CD8-positive, alpha-beta memory T cell (primary cell): ENCODE measurements at regions not wholly inside any gene's neighbourhood (a gene's known extent, or its start where the extent isn't known, plus 50 kb on each side); places are given as distances from the start of the nearest gene placed in this dataset.

Source experiments
- CTCF ChIA-PET: fragments of 350-600 bp; sonication (Branson Sonifier 250); formaldehyde crosslinking; loops from one replicate; lab custom pipeline; 2021; ENCODE audit warnings: antibody characterized with exemption; lab: Charles Lee
- POLR2A ChIA-PET: fragments of 350-600 bp; sonication (Branson Sonifier 250); formaldehyde crosslinking; loops from one replicate; lab custom pipeline; 2021; ENCODE audit warnings: antibody characterized with exemption; lab: Charles Lee
- DNase-seq, 5 donors: peaks; one replicate each; pipeline versions ENCODE4 v3.0.0 to v3.0.0-alpha.2; 2020 to 2022; ENCODE audit warnings: mixed read lengths in 1 of 5
- H3K27ac ChIP-seq: one replicate; pipeline ENCODE4 v1.7.0; 2013; ENCODE audit warnings: low read depth, mild to moderate bottlenecking, low read length, moderate library complexity
- H3K27me3 ChIP-seq: 2 replicates; pipeline ENCODE4 v1.7.0; 2013; ENCODE audit warnings: low read length, mild to moderate bottlenecking; ENCODE audit not compliant: insufficient read depth, poor library complexity, severe bottlenecking
- H3K36me3 ChIP-seq: 2 replicates; pipeline ENCODE4 v1.7.0; 2013; ENCODE audit warnings: mild to moderate bottlenecking, low read length, moderate library complexity; ENCODE audit not compliant: insufficient read depth
- H3K4me1 ChIP-seq: 2 replicates; pipeline ENCODE4 v1.7.0; 2013; ENCODE audit warnings: mild to moderate bottlenecking, low read length, moderate library complexity; ENCODE audit not compliant: insufficient read depth
- H3K4me3 ChIP-seq: 2 replicates; pipeline ENCODE4 v1.7.0; 2013; ENCODE audit warnings: mild to moderate bottlenecking, low read length
- H3K9me3 ChIP-seq: 2 replicates; pipeline ENCODE4 v1.7.0; 2013; ENCODE audit warnings: mild to moderate bottlenecking, low read length
- H3K27ac Mint-ChIP-seq, 8 donors: one replicate each; pipeline ENCODE4 v1.8.0; 2020 to 2021; ENCODE audit warnings: mixed read lengths in 8 of 8, mild to moderate bottlenecking in 6 of 8, inconsistent platforms in 3 of 8, moderate library complexity in 3 of 8
- H3K27me3 Mint-ChIP-seq, 2 donors: one replicate each; pipeline ENCODE4 v1.8.0; 2020 to 2021; ENCODE audit warnings: mixed read lengths in 2 of 2, mild to moderate bottlenecking in 1 of 2, moderate library complexity in 1 of 2
- H3K36me3 Mint-ChIP-seq, 3 donors: one replicate each; pipeline ENCODE4 v1.8.0; 2020 to 2021; ENCODE audit warnings: mixed read lengths in 3 of 3, inconsistent platforms in 1 of 3, mild to moderate bottlenecking in 1 of 3
- H3K4me1 Mint-ChIP-seq, 3 donors: one replicate each; pipeline ENCODE4 v1.8.0; 2020 to 2021; ENCODE audit warnings: mixed read lengths in 3 of 3, inconsistent platforms in 1 of 3, mild to moderate bottlenecking in 1 of 3
- H3K4me3 Mint-ChIP-seq, 7 donors: one replicate each; pipeline ENCODE4 v1.8.0; 2020 to 2021; ENCODE audit warnings: mixed read lengths in 7 of 7, mild to moderate bottlenecking in 6 of 7, moderate library complexity in 4 of 7, inconsistent platforms in 2 of 7
- H3K9me3 Mint-ChIP-seq, 5 donors: one replicate each; pipeline ENCODE4 v1.8.0; 2020 to 2022; ENCODE audit warnings: mixed read lengths in 5 of 5, mild to moderate bottlenecking in 3 of 5, moderate library complexity in 2 of 5, inconsistent platforms in 1 of 5

DNA sequence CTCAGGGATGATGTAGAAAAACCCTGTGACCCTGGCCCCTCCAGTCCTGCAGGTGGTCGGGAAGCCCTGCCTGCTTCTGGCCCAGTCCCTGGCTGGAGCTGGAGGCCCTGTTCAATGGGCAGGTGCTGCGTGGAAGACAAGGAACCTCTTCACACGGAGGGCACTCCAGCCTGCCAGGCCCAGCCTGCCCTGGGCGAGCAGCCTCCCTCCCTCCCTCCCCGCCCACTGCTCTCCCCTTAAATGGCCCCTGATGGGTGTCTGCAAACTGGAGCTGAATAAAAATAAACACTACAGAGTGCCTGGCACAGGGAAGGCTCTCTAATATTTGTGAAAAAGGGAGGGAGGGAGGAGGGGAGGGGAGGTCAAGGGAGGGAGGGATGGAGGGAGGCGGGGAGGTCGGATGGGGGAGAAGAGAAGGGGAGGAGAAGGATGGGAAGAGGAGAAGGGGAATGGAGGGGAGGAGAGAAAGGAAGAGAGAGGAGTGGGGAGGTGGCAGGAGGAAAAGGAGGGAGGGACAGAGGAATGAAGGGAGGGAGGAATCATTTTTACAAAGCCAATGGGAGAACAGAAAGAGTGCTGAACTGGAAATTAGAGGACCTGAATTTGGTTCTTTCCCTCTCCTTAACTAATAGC is 222.8 kb upstream of the TNRC6C start:
- Mint-ChIP-seq H3K27me3 (peaks cover 14 to 32% of the 10 kb centered on the region in 2 donors), H3K36me3 (peaks cover 0 to 15% (median 0%) of the 10 kb centered on the region in 3 donors), H3K4me3 (no peak overlapping the region), H3K4me1 (no peaks in the 10 kb centered on the region), H3K9me3 (peaks cover 10 to 16% (median 13%) of the 10 kb centered on the region in 5 donors), H3K27ac (peak overlapping the region in 1 of 8 donors; percentile 54)
- no peaks in the 10 kb centered on the region for H3K36me3 ChIP-seq
- no peak overlapping the region for H3K27ac ChIP-seq
- ChIA-PET POLR2A (no interaction called here), CTCF (interaction anchor here (1.1 kb wide), 1 partner anchor 11 kb away, joined by 3 read pairs; no protein-coding TSS in a partner anchor)
- no peak overlapping the region for H3K4me3 ChIP-seq
- H3K27me3 ChIP-seq: peaks cover 5% of the 10 kb centered on the region
- DNase-seq: no peak
- no peaks in the 10 kb centered on the region for H3K4me1 ChIP-seq
- H3K9me3 ChIP-seq: no peaks in the 10 kb centered on the region

- Histone ChIP-seq H3K27me3 (peaks cover 5% of the 10 kb centered on the region), H3K36me3 (no peaks in the 10 kb centered on the region), H3K4me3 (no peak overlapping the region), H3K9me3 (no peaks in the 10 kb centered on the region), H3K4me1 (no peaks in the 10 kb centered on the region), H3K27ac (no peak overlapping the region)
- no peak for DNase-seq
- Mint-ChIP-seq H3K36me3 (peaks cover 0 to 15% (median 0%) of the 10 kb centered on the region in 3 donors), H3K27ac (no peak overlapping the region), H3K4me3 (no peak overlapping the region), H3K27me3 (peaks cover 16 to 32% of the 10 kb centered on the region in 2 donors), H3K9me3 (peaks cover 10 to 16% (median 12%) of the 10 kb centered on the region in 5 donors), H3K4me1 (no peaks in the 10 kb centered on the region)
- CTCF ChIA-PET: no interaction called here
- POLR2A ChIA-PET: no interaction called here
Measured at GRCh38 chr17:77736199-77736585, 222.3 kb upstream of the TNRC6C start.

- Mint-ChIP-seq H3K36me3 (peaks cover 0 to 15% (median 0%) of the 10 kb centered on the region in 3 donors), H3K27me3 (peaks cover 12 to 32% of the 10 kb centered on the region in 2 donors)
- POLR2A ChIA-PET: no interaction called here
Measured at GRCh38 chr17:77736721-77737120, 221.8 kb upstream of the TNRC6C start.

GRCh38 chr17:77737442-77738265 is 220.8 kb upstream of the TNRC6C start:
- CTCF ChIA-PET: no interaction called here
- Mint-ChIP-seq H3K27me3 (peaks cover 11 to 30% of the 10 kb centered on the region in 2 donors), H3K27ac (no peak overlapping the region)

More at GRCh38 chr17:77736721-77737120, 221.8 kb upstream of the TNRC6C start:
- DNase-seq: no peak
- Mint-ChIP-seq H3K4me1 (no peaks in the 10 kb centered on the region), H3K9me3 (peaks cover 10 to 16% (median 12%) of the 10 kb centered on the region in 5 donors), H3K4me3 (no peak overlapping the region), H3K27ac (no peak overlapping the region)
- Histone ChIP-seq H3K27me3 (peaks cover 5% of the 10 kb centered on the region), H3K4me1 (no peaks in the 10 kb centered on the region), H3K4me3 (no peak overlapping the region), H3K36me3 (no peaks in the 10 kb centered on the region), H3K9me3 (no peaks in the 10 kb centered on the region), H3K27ac (no peak overlapping the region)
- CTCF ChIA-PET: no interaction called here

GRCh38 chr17:77738751-77739531 is 219.6 kb upstream of the TNRC6C start:
- H3K36me3 ChIP-seq: no peaks in the 10 kb centered on the region
- no peaks in the 10 kb centered on the region for H3K9me3 Mint-ChIP-seq
- no peak for DNase-seq

More at GRCh38 chr17:77737442-77738265, 220.8 kb upstream of the TNRC6C start:
- H3K4me3 ChIP-seq: no peak overlapping the region
- H3K27ac ChIP-seq: no peak overlapping the region
- no peak for DNase-seq
- no peaks in the 10 kb centered on the region for H3K36me3 ChIP-seq
- POLR2A ChIA-PET: no interaction called here
- Mint-ChIP-seq H3K4me1 (no peaks in the 10 kb centered on the region), H3K9me3 (peaks cover 4 to 12% (median 8%) of the 10 kb centered on the region in 5 donors), H3K4me3 (no peak overlapping the region), H3K36me3 (peaks cover 0 to 13% (median 0%) of the 10 kb centered on the region in 3 donors)
- no peaks in the 10 kb centered on the region for H3K9me3 ChIP-seq
- peaks cover 5% of the 10 kb centered on the region for H3K27me3 ChIP-seq
- no peaks in the 10 kb centered on the region for H3K4me1 ChIP-seq

DNA sequence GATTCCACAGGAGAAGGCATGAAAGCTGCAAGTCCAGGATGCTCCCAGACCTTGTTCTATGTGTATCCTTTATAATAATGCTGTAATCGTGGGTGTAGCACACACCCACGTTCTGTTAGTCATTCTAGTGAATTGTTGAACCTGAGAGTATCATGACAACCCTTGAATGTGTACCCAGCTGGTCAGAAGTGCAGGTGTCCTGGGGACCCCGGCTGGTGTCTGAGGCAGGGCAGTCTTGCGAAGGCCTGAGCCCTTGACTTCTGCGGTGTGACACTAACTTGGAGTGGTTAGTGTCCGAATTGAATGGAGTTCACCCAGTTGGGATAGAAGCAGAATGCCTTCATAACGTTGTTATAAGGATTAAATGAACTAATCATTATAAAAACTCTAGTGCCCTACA is 218.0 kb upstream of the TNRC6C start:
- ChIA-PET CTCF (interaction anchor here (1.0 to 1.4 kb wide), 2 partner anchors 33 to 94 kb away, joined by 3 to 7 read pairs; no protein-coding TSS in a partner anchor), POLR2A (no interaction called here)
- H3K36me3 ChIP-seq: no peaks in the 10 kb centered on the region
- no peak overlapping the region for H3K4me3 Mint-ChIP-seq
- H3K4me1 Mint-ChIP-seq: no peaks in the 10 kb centered on the region
- H3K4me3 ChIP-seq: no peak overlapping the region
- H3K27me3 Mint-ChIP-seq: peaks cover 8 to 11% of the 10 kb centered on the region in 2 donors
- H3K27ac Mint-ChIP-seq: no peak overlapping the region
- no peaks in the 10 kb centered on the region for H3K4me1 ChIP-seq
- H3K36me3 Mint-ChIP-seq: peaks cover 0 to 7% (median 1%) of the 10 kb centered on the region in 3 donors
- H3K9me3 Mint-ChIP-seq: peaks cover 0 to 2% (median 0%) of the 10 kb centered on the region in 5 donors
- no peaks in the 10 kb centered on the region for H3K9me3 ChIP-seq
- DNase-seq: no peak
- no peak overlapping the region for H3K27ac ChIP-seq
- no peaks in the 10 kb centered on the region for H3K27me3 ChIP-seq

More at GRCh38 chr17:77738751-77739531, 219.6 kb upstream of the TNRC6C start:
- Mint-ChIP-seq H3K27ac (peak overlapping the region in 1 of 8 donors; percentile 5), H3K4me3 (no peak overlapping the region), H3K4me1 (no peaks in the 10 kb centered on the region), H3K36me3 (peaks cover 0 to under 1% (median 0%) of the 10 kb centered on the region in 3 donors), H3K27me3 (peaks cover 11 to 17% of the 10 kb centered on the region in 2 donors)
- POLR2A ChIA-PET: no interaction called here
- CTCF ChIA-PET: no interaction called here
- H3K9me3 ChIP-seq: no peaks in the 10 kb centered on the region
- peaks cover 4% of the 10 kb centered on the region for H3K27me3 ChIP-seq
- H3K4me1 ChIP-seq: no peaks in the 10 kb centered on the region
- H3K4me3 ChIP-seq: no peak overlapping the region
- no peak overlapping the region for H3K27ac ChIP-seq

DNA sequence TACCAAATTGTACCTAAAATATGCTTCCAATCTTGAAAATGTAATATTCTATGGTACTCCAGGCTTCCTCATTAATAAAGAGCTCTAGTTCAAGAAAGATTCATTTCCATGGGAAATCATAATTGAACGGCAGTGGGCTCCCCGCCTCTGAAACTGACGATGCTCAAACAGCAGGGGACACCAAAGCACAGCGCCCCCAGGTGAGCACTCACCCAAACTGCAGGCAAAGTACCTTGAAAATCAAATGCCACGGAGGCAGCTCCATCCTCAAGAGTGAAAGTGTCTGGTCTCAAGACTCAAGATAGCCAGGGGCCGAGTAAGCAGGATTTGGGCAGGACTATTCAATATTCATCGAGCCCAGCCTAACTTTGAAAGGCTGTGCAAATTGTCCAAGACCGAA is 217.4 kb upstream of the TNRC6C start:
- peak; percentile 10 to 60 (median 29) for DNase-seq
- Histone ChIP-seq H3K27ac (no peak overlapping the region), H3K4me3 (no peak overlapping the region), H3K4me1 (no peaks in the 10 kb centered on the region), H3K9me3 (no peaks in the 10 kb centered on the region), H3K27me3 (no peaks in the 10 kb centered on the region), H3K36me3 (no peaks in the 10 kb centered on the region)
- peaks cover 8 to 10% of the 10 kb centered on the region in 2 donors for H3K27me3 Mint-ChIP-seq
- no peaks in the 10 kb centered on the region for H3K4me1 Mint-ChIP-seq
- POLR2A ChIA-PET: no interaction called here
- CTCF ChIA-PET: interaction anchor here (1.0 to 1.4 kb wide), 3 partner anchors 32 to 178 kb away, joined by 3 to 7 read pairs (median 3); no protein-coding TSS in a partner anchor
- H3K36me3 Mint-ChIP-seq: peaks cover 0 to 7% (median 1%) of the 10 kb centered on the region in 3 donors
- H3K9me3 Mint-ChIP-seq: peaks cover 0 to 2% (median 0%) of the 10 kb centered on the region in 5 donors
- no peak overlapping the region for H3K4me3 Mint-ChIP-seq
- no peak overlapping the region for H3K27ac Mint-ChIP-seq
